SU-DHL-6 (cell line): ENCODE measurements at regions not wholly inside any gene's neighbourhood (a gene's known extent, or its start where the extent isn't known, plus 50 kb on each side); places are given as distances from the start of the nearest gene placed in this dataset.

Experiments
- EZH2phosphoT487 ChIP-seq: fragments of 200-600 bp; sonication (generic), shearing (Covaris generic); conservative IDR thresholded peaks from 2 replicates; pipeline ENCODE4 v1.6.1; 2018; ENCODE audit warnings: mild to moderate bottlenecking, antibody characterized with exemption, low read length, moderate library complexity, mixed read lengths
- TF ChIP-seq, protein P1 (sequence below): fragments of 200-600 bp; sonication (generic); IDR thresholded peaks from one replicate; pipeline ENCODE4 v1.5.1; 2017; ENCODE audit warnings: antibody characterized with exemption, mild to moderate bottlenecking, low read length, moderate library complexity; ENCODE audit not compliant: insufficient read depth, poor library complexity, severe bottlenecking

DNA sequence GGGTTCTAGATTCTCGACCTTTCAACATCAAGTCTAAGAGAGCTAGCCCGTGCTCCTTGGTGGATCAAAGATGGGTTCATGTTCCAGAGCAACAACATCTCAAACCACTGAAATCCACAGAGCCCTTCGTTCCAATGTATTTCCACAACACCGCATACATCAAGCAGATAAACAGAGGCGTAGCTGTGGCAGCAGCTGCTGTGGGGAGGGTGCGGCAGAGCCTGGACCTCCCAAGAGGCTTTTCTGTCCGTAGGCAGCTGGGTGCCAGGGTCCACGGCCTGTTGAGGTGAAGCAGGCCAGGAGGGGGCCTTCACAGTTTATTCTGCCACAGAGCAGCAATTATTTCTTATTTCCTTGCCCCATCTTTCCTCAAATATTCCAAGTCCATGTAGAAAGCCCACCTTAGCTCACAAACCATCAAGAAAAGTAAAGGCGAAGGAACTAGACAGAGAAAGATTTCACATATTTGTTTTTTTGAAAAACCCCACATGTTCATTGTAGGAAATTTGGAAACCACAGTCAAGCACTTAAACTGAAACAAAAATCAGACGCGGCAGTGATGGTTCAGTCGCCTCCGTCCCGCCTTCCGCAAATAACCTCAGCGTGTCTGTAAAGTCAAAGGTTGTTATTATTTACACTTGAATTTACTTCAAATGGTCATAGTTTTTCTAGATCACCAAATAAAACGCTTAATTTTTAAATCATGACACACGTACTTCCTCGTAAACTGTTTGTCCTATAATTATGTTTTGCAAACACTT is 144.6 kb upstream of the FOXF1 start:
- TF ChIP-seq EZH2phosphoT487 = no peak
- TF ChIP-seq, protein P1, sequence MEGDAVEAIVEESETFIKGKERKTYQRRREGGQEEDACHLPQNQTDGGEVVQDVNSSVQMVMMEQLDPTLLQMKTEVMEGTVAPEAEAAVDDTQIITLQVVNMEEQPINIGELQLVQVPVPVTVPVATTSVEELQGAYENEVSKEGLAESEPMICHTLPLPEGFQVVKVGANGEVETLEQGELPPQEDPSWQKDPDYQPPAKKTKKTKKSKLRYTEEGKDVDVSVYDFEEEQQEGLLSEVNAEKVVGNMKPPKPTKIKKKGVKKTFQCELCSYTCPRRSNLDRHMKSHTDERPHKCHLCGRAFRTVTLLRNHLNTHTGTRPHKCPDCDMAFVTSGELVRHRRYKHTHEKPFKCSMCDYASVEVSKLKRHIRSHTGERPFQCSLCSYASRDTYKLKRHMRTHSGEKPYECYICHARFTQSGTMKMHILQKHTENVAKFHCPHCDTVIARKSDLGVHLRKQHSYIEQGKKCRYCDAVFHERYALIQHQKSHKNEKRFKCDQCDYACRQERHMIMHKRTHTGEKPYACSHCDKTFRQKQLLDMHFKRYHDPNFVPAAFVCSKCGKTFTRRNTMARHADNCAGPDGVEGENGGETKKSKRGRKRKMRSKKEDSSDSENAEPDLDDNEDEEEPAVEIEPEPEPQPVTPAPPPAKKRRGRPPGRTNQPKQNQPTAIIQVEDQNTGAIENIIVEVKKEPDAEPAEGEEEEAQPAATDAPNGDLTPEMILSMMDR = no peak
